Lung microvascular endothelial cell (primary cell): ENCODE measurements at regions not wholly inside any gene's neighbourhood (a gene's known extent, or its start where the extent isn't known, plus 50 kb on each side); places are given as distances from the start of the nearest gene placed in this dataset.

ENCODE experiments used
- DNase-seq, 2 donors: peaks; one replicate each; pipeline versions ENCODE4 v3.0.0 to v3.0.0-alpha.2; 2010; ENCODE audit warnings: low read depth in 2 of 2

GRCh38 chr1:192945390-192946130 lies 113.6 kb downstream of the UCHL5 start:
- DNase-seq: peak in 1 of 2 donors; percentile 23

GRCh38 chr1:192949783-192950182 lies 109.4 kb downstream of the UCHL5 start:
- no peak for DNase-seq

GRCh38 chr1:192950926-192951325 lies 108.2 kb downstream of the UCHL5 start:
- DNase-seq: no peak

GRCh38 chr1:192951691-192952460 lies 107.3 kb downstream of the UCHL5 start:
- DNase-seq: peak in 1 of 2 donors; percentile 96

GRCh38 chr1:192952646-192953045 lies 106.5 kb downstream of the UCHL5 start:
- no peak for DNase-seq

- DNase-seq: no peak
Measured at GRCh38 chr1:192954705-192955265, 104.4 kb downstream of the UCHL5 start.

GRCh38 chr1:192958350-192958749 lies 100.8 kb downstream of the UCHL5 start:
- no peak for DNase-seq

GRCh38 chr1:192958871-192959270 lies 100.3 kb downstream of the UCHL5 start:
- no peak for DNase-seq

- no peak for DNase-seq
Measured at GRCh38 chr1:192959657-192960186, 99.4 kb downstream of the UCHL5 start.
